GM12872 (cell line): ENCODE measurements at regions not wholly inside any gene's neighbourhood (a gene's known extent, or its start where the extent isn't known, plus 50 kb on each side); places are given as distances from the start of the nearest gene placed in this dataset.

Source experiments
- CTCF ChIP-seq: IDR thresholded peaks from 3 replicates; pipeline ENCODE4 v1.5.1; 2011; ENCODE audit warnings: low read depth, mild to moderate bottlenecking, low read length, moderate library complexity; ENCODE audit not compliant: insufficient read depth

GRCh38 chr15:87576486-87577176 lies 679.9 kb downstream of the NTRK3 start:
- no peak for TF ChIP-seq CTCF

- no peak for TF ChIP-seq CTCF
Measured at GRCh38 chr15:87575896-87576473, 680.6 kb downstream of the NTRK3 start.

GRCh38 chr15:87573534-87573933 lies 683.0 kb downstream of the NTRK3 start:
- no peak for TF ChIP-seq CTCF

- no peak for TF ChIP-seq CTCF
Measured at GRCh38 chr15:87573039-87573438, 683.5 kb downstream of the NTRK3 start.

- TF ChIP-seq CTCF, result no peak
Measured at GRCh38 chr15:87572381-87572910, 684.1 kb downstream of the NTRK3 start.

- no peak for TF ChIP-seq CTCF
Measured at GRCh38 chr15:87570206-87570605, 686.3 kb downstream of the NTRK3 start.

GRCh38 chr15:87569581-87569980 lies 687.0 kb downstream of the NTRK3 start:
- no peak for TF ChIP-seq CTCF
